NCI-H1417 (cell line): ENCODE measurements at regions not wholly inside any gene's neighbourhood (a gene's known extent, or its start where the extent isn't known, plus 50 kb on each side); places are given as distances from the start of the nearest gene placed in this dataset.

Experiments used
- DNase-seq, 3 experiments: peaks; one replicate each; lab custom pipeline; 2025; lab: John Stamatoyannopoulos, UW

- no peak for DNase-seq
Measured at GRCh38 chr5:24368115-24368514, 276.7 kb downstream of the CDH10 start.

GRCh38 chr5:24376210-24376609 lies 268.6 kb downstream of the CDH10 start:
- peak in 1 of 3 experiments; percentile 30 for DNase-seq

- DNase-seq, result no peak
Measured at GRCh38 chr5:24376616-24377015, 268.2 kb downstream of the CDH10 start.

DNA sequence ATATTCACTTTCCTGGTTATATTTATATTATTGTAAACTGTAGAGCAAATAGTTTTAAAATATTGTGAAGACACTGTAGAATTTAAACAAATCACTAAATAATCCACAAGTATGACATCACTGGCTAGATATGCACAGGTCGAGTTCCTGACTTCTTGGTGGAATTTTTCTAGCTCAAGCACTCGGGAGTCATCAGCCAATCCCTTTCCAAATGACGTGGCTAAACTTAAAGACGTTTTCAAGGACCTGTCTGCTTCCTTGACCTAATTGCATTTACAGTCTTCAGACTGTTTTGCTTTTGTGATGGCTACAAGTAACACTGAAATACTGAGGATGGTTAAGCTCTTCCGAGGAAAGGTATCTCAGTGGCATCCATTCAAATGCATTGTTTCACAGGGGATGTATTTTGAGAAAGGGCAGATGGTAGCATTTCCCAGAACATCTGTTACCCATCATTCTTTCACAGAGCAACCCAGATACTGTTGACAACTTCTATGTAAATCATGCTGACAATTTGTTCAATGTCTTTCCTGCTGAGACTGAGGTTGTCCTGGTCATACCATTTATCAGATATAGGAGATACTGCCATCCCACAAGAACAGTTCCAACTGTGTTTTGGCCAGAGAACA lies 262.8 kb downstream of the CDH10 start:
- no peak for DNase-seq

DNA sequence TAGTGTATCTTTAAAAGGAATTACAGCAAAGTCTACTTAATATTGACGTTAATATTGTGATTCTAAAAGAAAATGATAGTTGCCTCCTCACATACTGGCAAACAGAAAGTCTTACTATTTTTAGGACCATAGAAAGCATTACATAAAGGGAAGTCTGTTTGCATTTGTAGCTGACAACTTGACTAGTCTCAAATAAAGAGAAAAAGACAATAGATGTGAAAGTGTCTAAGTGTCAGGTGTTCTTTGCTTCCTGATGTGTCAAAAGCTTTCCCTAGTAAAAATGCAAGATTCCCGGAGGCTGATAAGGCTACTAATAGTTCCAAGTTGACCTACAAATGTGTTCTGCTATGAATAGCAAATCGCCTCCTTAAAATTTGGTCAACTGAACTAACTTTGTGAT lies 259.7 kb downstream of the CDH10 start:
- DNase-seq, result peak in 1 of 3 experiments; percentile 55

- no peak for DNase-seq
Measured at GRCh38 chr5:24385617-24386016, 259.2 kb downstream of the CDH10 start.

GRCh38 chr5:24388448-24388847 lies 256.3 kb downstream of the CDH10 start:
- no peak for DNase-seq

DNA sequence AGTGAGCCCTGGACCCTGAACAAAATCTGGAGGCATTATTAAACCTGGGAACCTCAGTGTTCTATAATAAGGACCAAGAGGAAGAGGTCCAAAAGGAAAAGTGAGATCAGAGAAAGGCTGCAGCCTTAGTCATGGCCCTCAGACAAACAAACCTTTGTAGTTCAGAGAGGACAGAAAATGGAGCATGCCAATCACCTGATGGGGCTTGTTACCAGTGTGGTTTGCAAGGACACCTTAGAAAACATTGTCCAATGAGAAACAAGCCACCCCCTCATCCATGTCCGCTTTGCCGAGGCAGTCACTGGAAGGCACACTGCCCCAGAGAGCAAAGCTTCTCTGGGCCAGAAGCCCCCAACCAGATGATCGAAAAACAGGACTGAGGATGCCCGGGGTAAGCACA lies 254.8 kb downstream of the CDH10 start:
- DNase-seq, result no peak

DNA sequence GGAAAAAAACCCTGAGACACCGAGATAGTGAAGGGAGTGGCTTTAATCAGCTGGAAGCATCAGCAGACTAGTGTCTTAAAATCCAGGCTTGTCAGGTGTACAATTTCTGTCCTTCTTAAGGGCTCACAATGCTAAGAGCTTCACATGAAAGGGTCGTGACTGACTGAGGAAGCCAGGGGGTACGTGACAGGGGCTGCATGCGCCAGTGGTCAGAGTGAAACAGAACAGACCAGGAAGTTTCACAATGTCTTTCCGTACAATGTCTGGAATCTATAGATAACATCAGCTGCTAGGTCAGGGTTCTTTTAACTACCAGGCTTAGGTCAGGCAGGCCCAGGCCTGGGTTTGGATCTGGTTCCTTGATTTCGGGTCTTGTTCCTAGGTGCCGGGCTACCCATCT lies 253.0 kb downstream of the CDH10 start:
- DNase-seq, result no peak

GRCh38 chr5:24397601-24398000 lies 247.2 kb downstream of the CDH10 start:
- DNase-seq, result no peak

DNA sequence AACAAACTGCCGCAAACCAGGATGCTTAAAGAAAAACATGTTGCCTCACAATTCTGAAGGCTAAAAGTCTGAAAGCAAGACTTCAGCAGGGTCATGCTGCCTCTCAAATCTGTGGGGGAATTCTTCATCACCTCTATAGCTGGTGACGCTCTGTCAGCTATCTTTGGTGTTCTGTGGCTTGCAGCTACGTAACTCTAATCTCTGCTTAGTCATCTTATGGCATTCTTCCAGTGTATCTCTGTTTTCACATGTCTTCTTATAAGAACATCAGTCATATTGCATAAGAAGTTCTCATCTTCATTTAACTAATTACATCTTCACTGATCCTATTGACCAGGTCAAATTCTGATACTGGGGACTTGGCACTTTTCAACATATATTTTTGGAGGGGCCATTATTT lies 243.0 kb downstream of the CDH10 start:
- DNase-seq, result no peak

DNA sequence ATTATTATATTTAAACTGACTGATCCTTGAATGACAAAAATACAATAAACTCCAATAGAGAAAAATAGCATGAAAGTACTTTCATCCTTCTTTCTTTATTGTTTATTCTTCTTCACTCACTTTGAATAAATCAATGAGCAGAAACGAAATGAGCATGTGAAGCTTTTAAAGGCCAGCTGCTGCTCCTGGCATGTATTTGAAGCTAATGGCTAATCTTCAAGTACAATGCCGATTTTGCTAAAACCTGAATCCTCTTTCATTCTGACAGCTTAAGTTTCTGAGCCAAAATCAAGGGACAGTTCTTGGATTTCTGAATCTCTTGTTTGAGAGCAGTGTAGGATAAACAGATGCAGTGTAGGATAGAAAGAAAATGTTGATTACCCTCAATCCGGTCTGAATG lies 237.3 kb downstream of the CDH10 start:
- DNase-seq, result peak in 1 of 3 experiments; percentile 23

GRCh38 chr5:24428345-24428744 lies 216.4 kb downstream of the CDH10 start:
- DNase-seq, result no peak

- no peak for DNase-seq
Measured at GRCh38 chr5:24433555-24433954, 211.2 kb downstream of the CDH10 start.
